GM13976 (cell line): ENCODE measurements at regions not wholly inside any gene's neighbourhood (a gene's known extent, or its start where the extent isn't known, plus 50 kb on each side); places are given as distances from the start of the nearest gene placed in this dataset.

Experiments
- DNase-seq: peaks from one replicate; pipeline ENCODE4 v3.0.0; 2012; ENCODE audit warnings: low spot score
- CTCF ChIP-seq: IDR thresholded peaks from 2 replicates; pipeline ENCODE4 v1.5.1; 2012; ENCODE audit warnings: borderline replicate concordance, mild to moderate bottlenecking; ENCODE audit not compliant: insufficient read depth; ENCODE audit errors: extremely low read depth, missing control alignments, control extremely low read depth
- in situ Hi-C: fragments of 300-500 bp; cut with MboI; formaldehyde crosslinking; loops from one replicate; pipeline ENCODE4 v1.12.0; 2022; ENCODE audit warnings: low sequenced_read_pairs, mixed read lengths, inconsistent platforms; ENCODE audit not compliant: unreplicated experiment

GRCh38 chr7:18177129-18177814 lies 149.6 kb upstream of the PRPS1L1 start:
- in situ Hi-C loops, result loop anchor here (25.0 kb wide), 1 partner anchor 90 kb away; no protein-coding TSS in a partner anchor
- no peak for DNase-seq
- no peak for TF ChIP-seq CTCF

GRCh38 chr7:18177815-18178660 lies 150.4 kb upstream of the PRPS1L1 start:
- in situ Hi-C loops, result loop anchor here (25.0 kb wide), 1 partner anchor 91 kb away; no protein-coding TSS in a partner anchor
- TF ChIP-seq CTCF, result no peak
- peak; percentile 59 for DNase-seq

GRCh38 chr7:18179093-18179492 lies 151.4 kb upstream of the PRPS1L1 start:
- TF ChIP-seq CTCF, result no peak
- DNase-seq, result no peak
- in situ Hi-C loops, result loop anchor here (25.0 kb wide), 1 partner anchor 92 kb away; no protein-coding TSS in a partner anchor

- DNase-seq, result no peak
- in situ Hi-C loops, result loop anchor here (25.0 kb wide), 1 partner anchor 93 kb away; no protein-coding TSS in a partner anchor
- TF ChIP-seq CTCF, result no peak
Measured at GRCh38 chr7:18180685-18181084, 153.0 kb upstream of the PRPS1L1 start.

GRCh38 chr7:18189500-18190126 lies 162.0 kb upstream of the PRPS1L1 start:
- in situ Hi-C loops, result loop anchor here (25.0 kb wide), 1 partner anchor 102 kb away; no protein-coding TSS in a partner anchor
- DNase-seq, result no peak
- no peak for TF ChIP-seq CTCF

GRCh38 chr7:18191341-18191740 lies 163.7 kb upstream of the PRPS1L1 start:
- DNase-seq, result no peak
- TF ChIP-seq CTCF, result no peak
- in situ Hi-C loops, result loop anchor here (25.0 kb wide), 1 partner anchor 104 kb away; no protein-coding TSS in a partner anchor
